ENCODE measurements at regions not wholly inside any gene's neighbourhood (a gene's known extent, or its start where the extent isn't known, plus 50 kb on each side); places are given as distances from the start of the nearest gene placed in this dataset.

GRCh38 chr2:9141091-9141667, 65.4 kb upstream of the ASAP2 start (continued):
- TF ChIP-seq CBX5 (IDR thresholded peaks at IDR 0.05; ENCODE audit: low read depth, low read length): no peak
- TF ChIP-seq TBP (IDR thresholded peaks at IDR 0.05; ENCODE audit: low read depth, low read length): no peak
- no peak for TF ChIP-seq POU5F1 (IDR thresholded peaks at IDR 0.05; ENCODE audit: low read depth, low read length)
- no peak for TF ChIP-seq USF2 (IDR thresholded peaks at IDR 0.05; ENCODE audit: low read length)

Measured in H1 (cell line).